Type B pancreatic cell (in vitro differentiated cells): ENCODE measurements at regions not wholly inside any gene's neighbourhood (a gene's known extent, or its start where the extent isn't known, plus 50 kb on each side); places are given as distances from the start of the nearest gene placed in this dataset.
"Not testable (repeated sequence)": the region's sequence is repeated elsewhere in the genome, so short reads cannot be mapped to it uniquely, and the experiment has no call there.

ENCODE experiments used
- DNase-seq: peaks from one replicate; pipeline ENCODE4 v3.0.0; 2021; ENCODE audit warnings: mixed read lengths; ENCODE audit not compliant: unreplicated experiment; ENCODE audit errors: extremely low spot score
- H3K27ac Mint-ChIP-seq: 2 replicates; pipeline ENCODE4 v1.8.0; 2021; ENCODE audit warnings: mild to moderate bottlenecking, mixed read lengths
- H3K27me3 Mint-ChIP-seq: 2 replicates; pipeline ENCODE4 v1.8.0; 2021; ENCODE audit warnings: mixed read lengths
- H3K36me3 Mint-ChIP-seq: 2 replicates; pipeline ENCODE4 v1.8.0; 2021; ENCODE audit warnings: mixed read lengths
- H3K4me1 Mint-ChIP-seq: one replicate; pipeline ENCODE4 v1.8.0; 2021; ENCODE audit warnings: mixed read lengths; ENCODE audit not compliant: unreplicated experiment
- H3K4me3 Mint-ChIP-seq: 2 replicates; pipeline ENCODE4 v1.8.0; 2021; ENCODE audit warnings: mild to moderate bottlenecking, mixed read lengths
- H3K9me3 Mint-ChIP-seq: 2 replicates; pipeline ENCODE4 v1.8.0; 2021; ENCODE audit warnings: mixed read lengths
- TF ChIP-seq, protein P1 (sequence below): fragments of 200-600 bp; sonication (generic); conservative IDR thresholded peaks from 2 replicates; pipeline ENCODE4 v1.5.0; 2021; ENCODE audit warnings: antibody characterized with exemption, mild to moderate bottlenecking

DNA sequence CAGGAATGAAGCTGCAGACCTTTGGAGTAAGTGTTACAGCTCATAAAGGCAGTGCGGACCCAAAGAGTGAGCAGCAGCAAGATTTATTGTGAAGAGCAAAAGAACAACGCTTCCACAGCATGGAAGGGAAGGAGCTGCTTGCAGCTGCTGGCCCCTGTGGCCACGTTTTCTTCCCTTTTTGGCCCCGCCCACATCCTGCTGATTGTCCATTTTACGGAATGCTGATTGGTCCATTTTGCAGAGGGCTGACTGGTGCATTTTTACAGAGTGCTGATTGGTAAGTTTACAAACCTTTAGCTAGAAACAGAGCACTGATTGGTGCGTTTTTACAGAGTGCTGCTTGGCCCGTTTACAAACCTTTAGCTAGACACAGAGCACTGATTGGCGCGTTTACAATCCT, 841.5 kb downstream of the CDH11 start:
- Mint-ChIP-seq H3K27me3 (no peaks in the 10 kb centered on the region), H3K27ac (no peak overlapping the region), H3K4me3 (no peak overlapping the region), H3K36me3 (no peaks in the 10 kb centered on the region), H3K9me3 (no peaks in the 10 kb centered on the region), H3K4me1 (no peaks in the 10 kb centered on the region)
- DNase-seq, result no peak
- TF ChIP-seq, protein P1, sequence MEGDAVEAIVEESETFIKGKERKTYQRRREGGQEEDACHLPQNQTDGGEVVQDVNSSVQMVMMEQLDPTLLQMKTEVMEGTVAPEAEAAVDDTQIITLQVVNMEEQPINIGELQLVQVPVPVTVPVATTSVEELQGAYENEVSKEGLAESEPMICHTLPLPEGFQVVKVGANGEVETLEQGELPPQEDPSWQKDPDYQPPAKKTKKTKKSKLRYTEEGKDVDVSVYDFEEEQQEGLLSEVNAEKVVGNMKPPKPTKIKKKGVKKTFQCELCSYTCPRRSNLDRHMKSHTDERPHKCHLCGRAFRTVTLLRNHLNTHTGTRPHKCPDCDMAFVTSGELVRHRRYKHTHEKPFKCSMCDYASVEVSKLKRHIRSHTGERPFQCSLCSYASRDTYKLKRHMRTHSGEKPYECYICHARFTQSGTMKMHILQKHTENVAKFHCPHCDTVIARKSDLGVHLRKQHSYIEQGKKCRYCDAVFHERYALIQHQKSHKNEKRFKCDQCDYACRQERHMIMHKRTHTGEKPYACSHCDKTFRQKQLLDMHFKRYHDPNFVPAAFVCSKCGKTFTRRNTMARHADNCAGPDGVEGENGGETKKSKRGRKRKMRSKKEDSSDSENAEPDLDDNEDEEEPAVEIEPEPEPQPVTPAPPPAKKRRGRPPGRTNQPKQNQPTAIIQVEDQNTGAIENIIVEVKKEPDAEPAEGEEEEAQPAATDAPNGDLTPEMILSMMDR, result no peak

- Mint-ChIP-seq H3K36me3 (no peaks in the 10 kb centered on the region), H3K9me3 (no peaks in the 10 kb centered on the region), H3K4me1 (no peaks in the 10 kb centered on the region), H3K4me3 (no peak overlapping the region), H3K27ac (no peak overlapping the region), H3K27me3 (no peaks in the 10 kb centered on the region)
- TF ChIP-seq, protein P1, result no peak
- no peak for DNase-seq
Measured at GRCh38 chr16:64278196-64278595, 843.7 kb downstream of the CDH11 start.

GRCh38 chr16:64276646-64277045, 845.2 kb downstream of the CDH11 start:
- Mint-ChIP-seq H3K4me1 (no peaks in the 10 kb centered on the region), H3K4me3 (no peak overlapping the region), H3K9me3 (peaks cover 6% of the 10 kb centered on the region), H3K36me3 (peaks cover 4% of the 10 kb centered on the region), H3K27me3 (peaks cover 4% of the 10 kb centered on the region), H3K27ac (no peak overlapping the region)
- no peak for DNase-seq
- TF ChIP-seq, protein P1, result no peak

DNA sequence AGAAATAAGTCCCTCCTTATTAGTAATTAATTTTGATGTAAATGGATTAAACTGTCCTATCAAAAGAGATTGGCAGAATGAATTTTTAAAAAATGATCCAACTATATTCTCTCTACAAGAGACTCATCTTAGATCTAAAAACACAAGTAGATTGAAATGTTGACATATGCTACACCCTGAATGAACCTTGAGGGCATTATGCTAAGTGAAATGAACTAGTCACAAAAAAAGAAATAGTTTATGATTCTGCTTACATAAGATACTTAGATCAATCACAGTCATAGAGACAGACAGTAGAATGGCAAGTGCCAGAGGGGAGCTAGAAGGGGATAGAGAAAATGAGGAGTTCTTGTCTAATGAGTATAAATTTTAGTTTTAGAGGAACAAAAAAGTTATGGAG, 849.8 kb downstream of the CDH11 start:
- no peak for DNase-seq

GRCh38 chr16:64269756-64270155, 852.1 kb downstream of the CDH11 start:
- TF ChIP-seq, protein P1, result no peak
- H3K27ac Mint-ChIP-seq, result no peak overlapping the region
- H3K36me3 Mint-ChIP-seq, result peaks cover 4% of the 10 kb centered on the region
- H3K9me3 Mint-ChIP-seq, result peaks cover 6% of the 10 kb centered on the region
- no peak for DNase-seq
- H3K27me3 Mint-ChIP-seq, result peaks cover 4% of the 10 kb centered on the region
- H3K4me3 Mint-ChIP-seq, result no peak overlapping the region
- H3K4me1 Mint-ChIP-seq, result no peaks in the 10 kb centered on the region

More for the DNA sequence above, 849.8 kb downstream of the CDH11 start:
- Mint-ChIP-seq H3K4me1 (no peaks in the 10 kb centered on the region), H3K27me3 (peaks cover 4% of the 10 kb centered on the region), H3K4me3 (no peak overlapping the region), H3K36me3 (peaks cover 4% of the 10 kb centered on the region), H3K9me3 (peaks cover 6% of the 10 kb centered on the region), H3K27ac (no peak overlapping the region)
- TF ChIP-seq, protein P1, result no peak

GRCh38 chr16:64265756-64266155, 856.1 kb downstream of the CDH11 start:
- no peak overlapping the region for H3K27ac Mint-ChIP-seq
- H3K9me3 Mint-ChIP-seq, result no peaks in the 10 kb centered on the region
- H3K4me1 Mint-ChIP-seq, result no peaks in the 10 kb centered on the region
- H3K36me3 Mint-ChIP-seq, result no peaks in the 10 kb centered on the region
- no peak for DNase-seq
- no peak overlapping the region for H3K4me3 Mint-ChIP-seq
- TF ChIP-seq, protein P1, result no peak
- H3K27me3 Mint-ChIP-seq, result no peaks in the 10 kb centered on the region

DNA sequence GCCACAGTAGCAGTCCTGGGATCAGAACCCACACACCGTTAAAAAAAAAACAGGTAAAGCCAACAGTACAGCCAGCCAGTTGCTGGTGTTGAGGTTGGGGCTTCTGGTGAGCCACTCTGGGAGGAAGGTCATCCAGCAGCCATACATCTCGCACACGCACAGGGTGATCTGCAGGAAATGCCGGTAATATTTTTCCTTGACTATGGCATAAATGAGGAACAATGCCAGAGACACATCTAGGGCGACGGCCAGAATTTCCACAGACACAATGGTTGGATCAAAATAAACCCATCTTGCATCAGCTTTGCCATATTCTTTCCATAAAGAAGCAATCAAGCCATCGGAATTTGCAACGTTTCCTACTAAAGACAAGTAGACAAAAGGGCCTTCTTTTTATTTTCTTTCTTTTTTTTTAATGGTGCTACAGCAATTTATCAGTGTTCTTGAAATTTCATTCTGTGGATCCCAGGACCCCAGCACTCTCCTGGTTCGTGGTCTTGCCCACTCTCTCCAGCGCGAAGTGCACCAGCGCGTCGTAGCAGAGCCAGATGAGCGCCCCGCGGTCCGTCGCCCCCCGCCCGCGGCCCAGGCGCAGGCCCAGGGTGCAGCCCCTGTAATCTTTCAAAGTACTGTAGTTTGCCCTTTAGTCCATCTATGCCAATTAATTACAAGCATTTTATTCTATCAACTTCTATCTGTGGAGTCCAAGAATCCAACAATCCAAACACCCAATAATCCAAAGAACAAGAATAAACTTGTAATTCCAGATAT, 861.0 kb downstream of the CDH11 start:
- not testable (repeated sequence) for H3K4me3 Mint-ChIP-seq, H3K36me3 Mint-ChIP-seq, DNase-seq, H3K4me1 Mint-ChIP-seq, H3K27me3 Mint-ChIP-seq, H3K9me3 Mint-ChIP-seq, H3K27ac Mint-ChIP-seq
